Activated CD4-positive, alpha-beta T cell treated with anti-CD3 and anti-CD28 coated beads, Interleukin-2, amount 50 U/mL, for 4 hours (primary cell): ENCODE measurements at regions not wholly inside any gene's neighbourhood (a gene's known extent, or its start where the extent isn't known, plus 50 kb on each side); places are given as distances from the start of the nearest gene placed in this dataset.

Experiments
- DNase-seq, 2 experiments: peaks; one replicate each; pipeline ENCODE4 v3.0.0-alpha.2; 2020

GRCh38 chr20:58058421-58059259 lies 169.8 kb downstream of the ANKRD60 start:
- no peak for DNase-seq

- no peak for DNase-seq
Measured at GRCh38 chr20:58056921-58057686, 171.3 kb downstream of the ANKRD60 start.

GRCh38 chr20:58056021-58056591 lies 172.3 kb downstream of the ANKRD60 start:
- no peak for DNase-seq

- no peak for DNase-seq
Measured at GRCh38 chr20:58054780-58055373, 173.6 kb downstream of the ANKRD60 start.

GRCh38 chr20:58054082-58054779 lies 174.2 kb downstream of the ANKRD60 start:
- DNase-seq = no peak

- no peak for DNase-seq
Measured at GRCh38 chr20:58053391-58054055, 174.9 kb downstream of the ANKRD60 start.

- DNase-seq = no peak
Measured at GRCh38 chr20:58051367-58051766, 177.1 kb downstream of the ANKRD60 start.

- DNase-seq = no peak
Measured at GRCh38 chr20:58048096-58048702, 180.3 kb downstream of the ANKRD60 start.

GRCh38 chr20:58046311-58046710 lies 182.1 kb downstream of the ANKRD60 start:
- DNase-seq = no peak

- no peak for DNase-seq
Measured at GRCh38 chr20:58045579-58045978, 182.9 kb downstream of the ANKRD60 start.

- no peak for DNase-seq
Measured at GRCh38 chr20:58044931-58045555, 183.4 kb downstream of the ANKRD60 start.

GRCh38 chr20:58044286-58044685 lies 184.2 kb downstream of the ANKRD60 start:
- no peak for DNase-seq

GRCh38 chr20:58043236-58044140 lies 185.0 kb downstream of the ANKRD60 start:
- no peak for DNase-seq

- DNase-seq = no peak
Measured at GRCh38 chr20:58042591-58042990, 185.9 kb downstream of the ANKRD60 start.

GRCh38 chr20:58040447-58041290 lies 187.8 kb downstream of the ANKRD60 start:
- DNase-seq = no peak

GRCh38 chr20:58039274-58040092 lies 189.0 kb downstream of the ANKRD60 start:
- no peak for DNase-seq

- DNase-seq = no peak
Measured at GRCh38 chr20:58038123-58038654, 190.3 kb downstream of the ANKRD60 start.

GRCh38 chr20:58037631-58038030 lies 190.8 kb downstream of the ANKRD60 start:
- no peak for DNase-seq
